HEK293 (cell line): ENCODE measurements at regions not wholly inside any gene's neighbourhood (a gene's known extent, or its start where the extent isn't known, plus 50 kb on each side); places are given as distances from the start of the nearest gene placed in this dataset.

Experiments
- ZNF24 ChIP-seq: fragments of 450-650 bp; formaldehyde crosslinking; IDR thresholded peaks from 2 replicates; pipeline ENCODE4 v1.5.1; 2016; ENCODE audit warnings: missing biosample characterization, missing genetic modification characterization
- ZNF292 ChIP-seq: fragments of 450-650 bp; formaldehyde crosslinking; IDR thresholded peaks from 2 replicates; pipeline ENCODE4 v1.5.1; 2016; ENCODE audit warnings: low read depth, missing biosample characterization, missing genetic modification characterization, borderline replicate concordance
- TF ChIP-seq, protein P1 (sequence below): fragments of 450-650 bp; formaldehyde crosslinking; IDR thresholded peaks from 2 replicates; pipeline ENCODE4 v1.5.1; 2016; ENCODE audit warnings: missing biosample characterization, missing genetic modification characterization
- TF ChIP-seq, protein P2 (sequence below): fragments of 450-650 bp; formaldehyde crosslinking; IDR thresholded peaks from 2 replicates; pipeline ENCODE4 v1.5.1; 2016; ENCODE audit warnings: missing biosample characterization, missing genetic modification characterization

GRCh38 chrX:13419276-13419675 lies 99.4 kb upstream of the ATXN3L start:
- TF ChIP-seq ZNF24 (tag by site-specific recombination): no peak
- TF ChIP-seq, protein P1, sequence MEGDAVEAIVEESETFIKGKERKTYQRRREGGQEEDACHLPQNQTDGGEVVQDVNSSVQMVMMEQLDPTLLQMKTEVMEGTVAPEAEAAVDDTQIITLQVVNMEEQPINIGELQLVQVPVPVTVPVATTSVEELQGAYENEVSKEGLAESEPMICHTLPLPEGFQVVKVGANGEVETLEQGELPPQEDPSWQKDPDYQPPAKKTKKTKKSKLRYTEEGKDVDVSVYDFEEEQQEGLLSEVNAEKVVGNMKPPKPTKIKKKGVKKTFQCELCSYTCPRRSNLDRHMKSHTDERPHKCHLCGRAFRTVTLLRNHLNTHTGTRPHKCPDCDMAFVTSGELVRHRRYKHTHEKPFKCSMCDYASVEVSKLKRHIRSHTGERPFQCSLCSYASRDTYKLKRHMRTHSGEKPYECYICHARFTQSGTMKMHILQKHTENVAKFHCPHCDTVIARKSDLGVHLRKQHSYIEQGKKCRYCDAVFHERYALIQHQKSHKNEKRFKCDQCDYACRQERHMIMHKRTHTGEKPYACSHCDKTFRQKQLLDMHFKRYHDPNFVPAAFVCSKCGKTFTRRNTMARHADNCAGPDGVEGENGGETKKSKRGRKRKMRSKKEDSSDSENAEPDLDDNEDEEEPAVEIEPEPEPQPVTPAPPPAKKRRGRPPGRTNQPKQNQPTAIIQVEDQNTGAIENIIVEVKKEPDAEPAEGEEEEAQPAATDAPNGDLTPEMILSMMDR (tag by site-specific recombination): no peak
- TF ChIP-seq, protein P2, sequence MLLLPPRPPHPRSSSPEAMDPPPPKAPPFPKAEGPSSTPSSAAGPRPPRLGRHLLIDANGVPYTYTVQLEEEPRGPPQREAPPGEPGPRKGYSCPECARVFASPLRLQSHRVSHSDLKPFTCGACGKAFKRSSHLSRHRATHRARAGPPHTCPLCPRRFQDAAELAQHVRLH (tag by site-specific recombination): no peak
- no peak for TF ChIP-seq ZNF292
